Activated naive CD4-positive, alpha-beta T cell treated with anti-CD3 and anti-CD28 coated beads, Interleukin-2, amount 10 ng/mL, durations not matched to agents 7 days and 5 days (primary cell): ENCODE measurements at regions not wholly inside any gene's neighbourhood (a gene's known extent, or its start where the extent isn't known, plus 50 kb on each side); places are given as distances from the start of the nearest gene placed in this dataset.

Experiments
- CTCF ChIA-PET: fragments of 350-600 bp; sonication (Branson Sonifier 250); formaldehyde crosslinking; loops from one replicate; lab custom pipeline; 2021; ENCODE audit warnings: antibody characterized with exemption; lab: Charles Lee
- DNase-seq: peaks from one replicate; pipeline ENCODE4 v3.0.0-alpha.2; 2020
- H3K27ac Mint-ChIP-seq: one replicate; pipeline ENCODE4 v1.8.0; 2021; ENCODE audit warnings: mild to moderate bottlenecking, moderate library complexity, mixed read lengths
- H3K27me3 Mint-ChIP-seq: one replicate; pipeline ENCODE4 v1.8.0; 2021; ENCODE audit warnings: mild to moderate bottlenecking, mixed read lengths
- H3K36me3 Mint-ChIP-seq: one replicate; pipeline ENCODE4 v1.8.0; 2021; ENCODE audit warnings: mixed read lengths
- H3K4me1 Mint-ChIP-seq: one replicate; pipeline ENCODE4 v1.8.0; 2021; ENCODE audit warnings: mixed read lengths
- H3K4me3 Mint-ChIP-seq: one replicate; pipeline ENCODE4 v1.8.0; 2021; ENCODE audit warnings: mild to moderate bottlenecking, moderate library complexity, mixed read lengths
- H3K9me3 Mint-ChIP-seq: one replicate; pipeline ENCODE4 v1.8.0; 2021; ENCODE audit warnings: mixed read lengths

- Mint-ChIP-seq H3K36me3 (no peaks in the 10 kb centered on the region), H3K4me1 (no peaks in the 10 kb centered on the region), H3K27me3 (peaks cover 9% of the 10 kb centered on the region), H3K27ac (no peak overlapping the region), H3K9me3 (peaks cover 6% of the 10 kb centered on the region), H3K4me3 (no peak overlapping the region)
- CTCF ChIA-PET, result no interaction called here
- DNase-seq, result no peak
These were observed 123.5 kb downstream of the MBD2 start for GRCh38 chr18:54100920-54101470.

- Mint-ChIP-seq H3K27ac (no peak overlapping the region), H3K4me1 (no peaks in the 10 kb centered on the region), H3K4me3 (no peak overlapping the region), H3K36me3 (no peaks in the 10 kb centered on the region), H3K27me3 (peaks cover 9% of the 10 kb centered on the region), H3K9me3 (peaks cover 7% of the 10 kb centered on the region)
- DNase-seq, result no peak
- CTCF ChIA-PET, result no interaction called here
These were observed 124.0 kb downstream of the MBD2 start for GRCh38 chr18:54100466-54100865.

GRCh38 chr18:54094474-54094873 is 130.0 kb downstream of the MBD2 start:
- H3K36me3 Mint-ChIP-seq, result no peaks in the 10 kb centered on the region
- H3K4me3 Mint-ChIP-seq, result no peak overlapping the region
- no peak for DNase-seq
- peaks cover 7% of the 10 kb centered on the region for H3K27me3 Mint-ChIP-seq
- H3K4me1 Mint-ChIP-seq, result no peaks in the 10 kb centered on the region
- CTCF ChIA-PET, result interaction anchor here (1.1 kb wide), 1 partner anchor 186 kb away, joined by 3 read pairs; no protein-coding TSS in a partner anchor
- H3K27ac Mint-ChIP-seq, result no peak overlapping the region
- H3K9me3 Mint-ChIP-seq, result peaks cover 7% of the 10 kb centered on the region

GRCh38 chr18:54090856-54091255 is 133.6 kb downstream of the MBD2 start:
- H3K4me3 Mint-ChIP-seq, result no peak overlapping the region
- peaks cover 15% of the 10 kb centered on the region for H3K4me1 Mint-ChIP-seq
- CTCF ChIA-PET, result interaction anchor here (0.8 kb wide), 1 partner anchor 29 kb away, joined by 3 read pairs; no protein-coding TSS in a partner anchor
- no peaks in the 10 kb centered on the region for H3K27me3 Mint-ChIP-seq
- DNase-seq, result no peak
- peaks cover 8% of the 10 kb centered on the region for H3K36me3 Mint-ChIP-seq
- no peak overlapping the region for H3K27ac Mint-ChIP-seq
- peaks cover 8% of the 10 kb centered on the region for H3K9me3 Mint-ChIP-seq

GRCh38 chr18:54089749-54090459 is 134.6 kb downstream of the MBD2 start:
- CTCF ChIA-PET, result interaction anchor here (0.9 kb wide), 1 partner anchor 22 kb away, joined by 3 read pairs; no protein-coding TSS in a partner anchor
- no peak for DNase-seq
- H3K4me1 Mint-ChIP-seq, result peaks cover 23% of the 10 kb centered on the region
- no peaks in the 10 kb centered on the region for H3K27me3 Mint-ChIP-seq
- no peak overlapping the region for H3K4me3 Mint-ChIP-seq
- H3K9me3 Mint-ChIP-seq, result peaks cover 9% of the 10 kb centered on the region
- peaks cover 11% of the 10 kb centered on the region for H3K36me3 Mint-ChIP-seq
- no peak overlapping the region for H3K27ac Mint-ChIP-seq

GRCh38 chr18:54086863-54087262 is 137.6 kb downstream of the MBD2 start:
- no peak for DNase-seq
- peak overlapping the region; percentile 88 for H3K27ac Mint-ChIP-seq
- peaks cover 30% of the 10 kb centered on the region for H3K9me3 Mint-ChIP-seq
- H3K4me1 Mint-ChIP-seq, result peaks cover 27% of the 10 kb centered on the region
- CTCF ChIA-PET, result no interaction called here
- peaks cover 17% of the 10 kb centered on the region for H3K36me3 Mint-ChIP-seq
- peaks cover 7% of the 10 kb centered on the region for H3K27me3 Mint-ChIP-seq
- H3K4me3 Mint-ChIP-seq, result no peak overlapping the region

GRCh38 chr18:54086046-54086802 is 138.2 kb downstream of the MBD2 start:
- Mint-ChIP-seq H3K4me1 (peaks cover 27% of the 10 kb centered on the region), H3K9me3 (peaks cover 31% of the 10 kb centered on the region), H3K27me3 (peaks cover 8% of the 10 kb centered on the region), H3K27ac (peak overlapping the region; percentile 88), H3K36me3 (peaks cover 17% of the 10 kb centered on the region), H3K4me3 (no peak overlapping the region)
- DNase-seq, result peak; percentile 45
- CTCF ChIA-PET, result interaction anchor here (0.5 kb wide), 1 partner anchor 178 kb away, joined by 5 read pairs; no protein-coding TSS in a partner anchor

- CTCF ChIA-PET, result no interaction called here
- Mint-ChIP-seq H3K4me3 (no peak overlapping the region), H3K36me3 (peaks cover 9% of the 10 kb centered on the region), H3K4me1 (peaks cover 11% of the 10 kb centered on the region), H3K9me3 (peaks cover 24% of the 10 kb centered on the region), H3K27ac (no peak overlapping the region), H3K27me3 (peaks cover 17% of the 10 kb centered on the region)
- no peak for DNase-seq
These were observed 143.6 kb downstream of the MBD2 start for GRCh38 chr18:54080858-54081257.

GRCh38 chr18:54076166-54076565 is 148.3 kb downstream of the MBD2 start:
- Mint-ChIP-seq H3K36me3 (no peaks in the 10 kb centered on the region), H3K27ac (no peak overlapping the region), H3K9me3 (no peaks in the 10 kb centered on the region), H3K4me1 (no peaks in the 10 kb centered on the region), H3K27me3 (peaks cover 9% of the 10 kb centered on the region), H3K4me3 (no peak overlapping the region)
- no peak for DNase-seq
- CTCF ChIA-PET, result no interaction called here

GRCh38 chr18:54075689-54076088 is 148.8 kb downstream of the MBD2 start:
- Mint-ChIP-seq H3K36me3 (no peaks in the 10 kb centered on the region), H3K4me3 (no peak overlapping the region), H3K27me3 (peaks cover 12% of the 10 kb centered on the region), H3K4me1 (no peaks in the 10 kb centered on the region), H3K9me3 (no peaks in the 10 kb centered on the region), H3K27ac (no peak overlapping the region)
- no peak for DNase-seq
- CTCF ChIA-PET, result no interaction called here

GRCh38 chr18:54069729-54070128 is 154.7 kb downstream of the MBD2 start:
- Mint-ChIP-seq H3K4me1 (no peaks in the 10 kb centered on the region), H3K9me3 (no peaks in the 10 kb centered on the region), H3K36me3 (no peaks in the 10 kb centered on the region), H3K27ac (no peak overlapping the region), H3K27me3 (peaks cover 8% of the 10 kb centered on the region), H3K4me3 (no peak overlapping the region)
- DNase-seq, result no peak
- CTCF ChIA-PET, result no interaction called here

GRCh38 chr18:54060343-54061005 is 164.0 kb downstream of the MBD2 start:
- Mint-ChIP-seq H3K27me3 (no peaks in the 10 kb centered on the region), H3K36me3 (no peaks in the 10 kb centered on the region), H3K27ac (no peak overlapping the region), H3K9me3 (no peaks in the 10 kb centered on the region), H3K4me1 (peaks cover 3% of the 10 kb centered on the region), H3K4me3 (no peak overlapping the region)
- no peak for DNase-seq
- CTCF ChIA-PET, result no interaction called here

GRCh38 chr18:54052732-54053429 is 171.6 kb downstream of the MBD2 start:
- CTCF ChIA-PET, result no interaction called here
- DNase-seq, result no peak
- peaks cover 3% of the 10 kb centered on the region for H3K4me1 Mint-ChIP-seq
- H3K4me3 Mint-ChIP-seq, result no peak overlapping the region
- H3K9me3 Mint-ChIP-seq, result no peaks in the 10 kb centered on the region
- H3K27me3 Mint-ChIP-seq, result no peaks in the 10 kb centered on the region
- H3K27ac Mint-ChIP-seq, result no peak overlapping the region
- H3K36me3 Mint-ChIP-seq, result no peaks in the 10 kb centered on the region

- H3K27me3 Mint-ChIP-seq, result no peaks in the 10 kb centered on the region
- H3K27ac Mint-ChIP-seq, result no peak overlapping the region
- H3K4me1 Mint-ChIP-seq, result peaks cover 3% of the 10 kb centered on the region
- no peaks in the 10 kb centered on the region for H3K36me3 Mint-ChIP-seq
- CTCF ChIA-PET, result no interaction called here
- no peak overlapping the region for H3K4me3 Mint-ChIP-seq
- no peak for DNase-seq
- no peaks in the 10 kb centered on the region for H3K9me3 Mint-ChIP-seq
These were observed 172.2 kb downstream of the MBD2 start for GRCh38 chr18:54052259-54052658.
